ENCODE measurements at regions not wholly inside any gene's neighbourhood (a gene's known extent, or its start where the extent isn't known, plus 50 kb on each side); places are given as distances from the start of the nearest gene placed in this dataset.

- TF ChIP-seq CHD7 (IDR thresholded peaks at IDR 0.05; ENCODE audit: insufficient replicate concordance, low read length) (no peak), RNF2 (IDR thresholded peaks at IDR 0.05; ENCODE audit: borderline replicate concordance, low read depth, low read length, missing control alignments, poor library complexity, severe bottlenecking) (no peak), MAFK (IDR thresholded peaks at IDR 0.05; ENCODE audit: low read depth, low read length) (no peak), SP1 (IDR thresholded peaks at IDR 0.05; ENCODE audit: low read depth, low read length) (no peak), ATF2 (IDR thresholded peaks at IDR 0.05; ENCODE audit: low read length) (no peak), MAX (IDR thresholded peaks at IDR 0.05) (no peak), FOSL1 (IDR thresholded peaks at IDR 0.05; ENCODE audit: insufficient read depth, low read depth, low read length) (no peak), KDM5A (IDR thresholded peaks at IDR 0.05; ENCODE audit: low read length) (no peak), CTBP2 (IDR thresholded peaks at IDR 0.05; ENCODE audit: borderline replicate concordance, insufficient read depth, insufficient read length, low read length) (no peak)
Observed at GRCh38 chr1:222974496-222974895, 159.7 kb downstream of the DISP1 start (continued).
